ENCODE measurements at regions not wholly inside any gene's neighbourhood (a gene's known extent, or its start where the extent isn't known, plus 50 kb on each side); places are given as distances from the start of the nearest gene placed in this dataset.
"Not testable (repeated sequence)": the region's sequence is repeated elsewhere in the genome, so short reads cannot be mapped to it uniquely, and the experiment has no call there.

- in situ Hi-C loops (cut with MboI; ENCODE audit: low pct_unique_long_range_greater_than_20kb, low sequenced_read_pairs), result no loop called here
- DNase-seq, result no peak
Observed at GRCh38 chr10:11670381-11670780, 58.9 kb upstream of the USP6NL start.

GRCh38 chr10:11668847-11669610, 57.6 kb upstream of the USP6NL start:
- in situ Hi-C loops (cut with MboI; ENCODE audit: low pct_unique_long_range_greater_than_20kb, low sequenced_read_pairs), result no loop called here
- DNase-seq, result no peak

- no peak for DNase-seq
- in situ Hi-C loops (cut with MboI; ENCODE audit: low pct_unique_long_range_greater_than_20kb, low sequenced_read_pairs), result no loop called here
Observed at GRCh38 chr10:11667756-11668155, 56.3 kb upstream of the USP6NL start.

GRCh38 chr10:11663763-11664555, 52.5 kb upstream of the USP6NL start:
- DNase-seq, result no peak
- in situ Hi-C loops (cut with MboI; ENCODE audit: low pct_unique_long_range_greater_than_20kb, low sequenced_read_pairs), result no loop called here

- DNase-seq; in situ Hi-C loops (cut with MboI; ENCODE audit: low pct_unique_long_range_greater_than_20kb, low sequenced_read_pairs): not testable (repeated sequence)
Observed at GRCh38 chr10:11663126-11663515, 51.7 kb upstream of the USP6NL start.

- in situ Hi-C loops (cut with MboI; ENCODE audit: low pct_unique_long_range_greater_than_20kb, low sequenced_read_pairs), result no loop called here
- DNase-seq, result no peak
Observed at GRCh38 chr10:11661441-11661840, 50.0 kb upstream of the USP6NL start.
